ENCODE measurements at regions not wholly inside any gene's neighbourhood (a gene's known extent, or its start where the extent isn't known, plus 50 kb on each side); places are given as distances from the start of the nearest gene placed in this dataset.
"Not testable (repeated sequence)": the region's sequence is repeated elsewhere in the genome, so short reads cannot be mapped to it uniquely, and the experiment has no call there.

DNA sequence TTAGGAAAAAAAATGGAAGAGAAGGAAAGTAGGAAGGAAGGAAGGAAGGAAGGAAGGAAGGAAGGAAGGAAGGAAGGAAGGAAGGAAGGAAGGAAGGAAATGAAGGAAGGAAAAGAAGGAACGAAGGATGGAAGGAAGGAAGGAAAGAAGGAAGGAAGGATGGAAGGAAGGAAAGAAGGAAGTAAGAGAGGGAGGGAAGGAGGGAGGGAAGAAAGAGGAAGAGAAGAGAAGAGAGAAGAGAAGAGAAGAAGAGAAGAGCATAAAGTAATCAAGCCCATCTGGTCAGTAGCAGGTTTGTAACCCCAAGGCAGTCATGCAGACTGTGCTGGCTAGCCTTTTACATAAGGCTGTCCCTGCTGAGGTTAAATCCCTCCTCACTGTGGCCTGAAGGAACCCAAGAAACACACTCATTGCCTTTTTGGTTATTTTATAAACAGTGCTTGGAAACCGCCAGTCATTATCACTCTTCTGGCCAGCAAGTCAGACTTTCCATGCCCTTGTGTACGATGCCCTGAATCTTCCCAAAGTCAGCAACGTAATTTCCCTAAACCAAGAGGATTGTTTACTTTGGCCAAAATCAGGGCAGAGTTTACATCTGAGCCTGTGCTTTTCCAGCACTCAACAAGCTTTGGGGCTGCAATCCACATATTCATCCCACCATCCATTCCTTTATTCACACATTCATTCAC, 409.6 kb upstream of the MAF start:
- no peak for DNase-seq (ENCODE audit: low spot score)

DNA sequence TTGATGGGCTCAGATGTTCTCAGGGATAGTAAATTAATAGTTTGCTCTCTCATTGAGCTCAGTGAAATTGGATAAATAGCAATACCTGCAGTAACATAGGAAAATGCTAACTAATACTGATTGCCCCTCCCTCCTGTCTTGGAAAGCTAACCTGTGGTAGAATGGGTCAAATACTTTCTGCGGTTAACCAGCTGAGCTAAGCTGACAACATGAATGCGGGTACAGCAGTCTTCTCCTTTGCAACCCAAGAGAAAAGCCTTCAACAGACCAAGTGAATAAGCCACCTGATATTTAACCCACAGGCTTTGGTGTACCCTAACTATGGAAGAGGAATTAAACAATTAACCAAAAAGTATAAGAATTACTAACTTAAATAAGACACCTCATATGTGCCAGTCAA, 408.3 kb upstream of the MAF start:
- no peak for DNase-seq (ENCODE audit: low spot score)

DNA sequence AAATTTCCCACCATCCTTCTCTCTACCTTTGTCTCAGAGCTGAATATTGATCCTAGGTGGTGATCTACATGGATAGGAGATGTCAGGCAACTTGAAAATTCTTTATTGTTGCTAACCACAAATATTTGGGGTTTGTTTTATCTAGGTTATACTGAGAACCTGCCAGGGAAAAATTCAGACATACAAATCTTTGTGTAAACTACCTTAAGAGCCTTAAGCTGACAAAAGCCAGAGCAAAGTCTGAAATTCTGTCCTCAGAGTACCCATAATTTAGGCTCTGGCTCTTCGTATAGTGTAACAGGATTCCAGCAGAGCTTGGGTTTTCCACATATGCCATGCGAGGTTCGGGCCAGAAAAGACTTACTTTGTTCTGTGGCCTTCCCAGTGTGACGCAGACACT, 406.7 kb upstream of the MAF start:
- no peak for DNase-seq (ENCODE audit: low spot score)

DNA sequence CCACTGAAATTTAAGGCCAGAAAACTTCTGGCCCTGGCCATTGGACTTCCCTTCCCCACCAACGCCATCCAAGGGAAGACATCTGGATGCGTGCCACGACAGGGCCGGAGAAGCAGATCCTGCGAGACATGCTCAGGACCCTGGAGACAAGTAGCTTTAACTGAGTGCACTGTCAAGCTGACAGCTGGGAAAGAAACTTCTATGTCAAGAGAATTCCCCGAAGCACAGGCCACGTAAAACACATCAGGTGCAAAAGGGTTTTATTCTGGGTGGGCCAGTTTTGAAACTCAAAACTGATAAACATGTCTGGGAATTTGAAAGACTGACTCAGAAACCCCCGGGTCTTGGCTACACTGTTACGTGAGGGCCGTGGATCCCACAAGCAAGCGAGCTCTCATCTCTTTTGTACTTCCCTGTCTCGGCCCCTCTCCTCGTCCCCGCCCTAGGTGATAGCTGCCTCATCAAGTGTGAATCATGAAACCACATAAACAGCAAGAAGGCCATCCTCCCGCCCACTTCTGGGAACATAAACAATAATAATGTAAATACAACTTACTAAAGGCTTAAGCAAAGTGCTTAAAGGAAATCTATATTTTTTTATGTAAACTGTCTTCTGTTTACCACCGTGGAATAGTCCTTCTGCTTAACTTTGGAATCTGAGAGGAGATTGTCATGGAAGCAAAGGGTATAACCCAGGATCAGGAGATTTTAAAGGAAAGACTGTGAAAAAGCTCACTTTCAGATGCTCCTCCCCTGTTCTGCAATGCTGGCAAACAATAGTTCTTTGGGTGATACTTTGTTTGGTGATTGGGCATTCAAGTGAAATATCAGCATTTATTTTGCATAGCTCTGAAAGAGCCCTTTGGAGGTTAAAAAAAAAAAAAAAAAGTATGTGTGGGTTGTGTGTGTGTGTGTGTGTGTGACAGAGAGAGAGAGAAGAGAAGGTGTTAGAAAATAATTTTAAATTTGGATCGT, 406.0 kb upstream of the MAF start:
- DNase-seq (ENCODE audit: low spot score): no peak

DNA sequence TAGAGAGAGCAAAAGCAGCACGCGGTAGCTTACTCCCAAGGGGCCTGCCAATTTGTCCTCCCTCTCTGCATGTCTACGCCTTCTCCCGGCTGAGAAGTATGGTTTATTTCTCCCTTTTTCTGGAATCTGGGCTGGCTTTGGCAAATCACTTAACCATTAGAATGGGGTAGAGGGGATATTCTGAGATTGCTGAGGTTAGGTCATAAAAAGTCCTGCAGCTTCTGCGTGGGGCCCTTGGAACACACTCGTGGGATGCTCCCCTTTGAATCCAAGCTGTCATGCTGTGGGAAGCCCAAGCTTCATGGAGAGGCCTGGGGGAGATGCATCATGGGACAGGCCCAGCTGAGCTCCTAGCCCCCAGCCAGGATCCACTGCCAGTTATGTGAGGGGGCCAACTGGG, 403.6 kb upstream of the MAF start:
- DNase-seq (ENCODE audit: low spot score): no peak

DNA sequence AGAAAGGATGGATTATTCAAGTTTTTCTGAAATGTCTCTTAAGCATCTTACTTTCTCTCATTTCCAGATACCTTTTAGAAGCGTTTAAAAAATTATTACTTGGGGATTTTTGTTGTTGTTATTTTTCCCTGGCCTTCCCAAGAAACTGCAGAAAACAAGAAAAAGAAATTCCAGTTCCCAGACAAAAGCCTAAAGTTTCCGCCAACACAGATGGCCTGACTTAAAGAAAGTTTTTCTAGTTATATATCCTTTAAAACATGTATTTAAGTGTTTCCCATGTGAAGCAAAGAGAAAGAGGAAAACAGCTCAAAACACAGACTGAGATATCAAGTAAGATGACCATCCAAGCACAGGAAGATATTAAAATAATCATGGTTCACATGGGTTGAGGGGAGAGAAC, 401.7 kb upstream of the MAF start:
- DNase-seq (ENCODE audit: low spot score): no peak

DNA sequence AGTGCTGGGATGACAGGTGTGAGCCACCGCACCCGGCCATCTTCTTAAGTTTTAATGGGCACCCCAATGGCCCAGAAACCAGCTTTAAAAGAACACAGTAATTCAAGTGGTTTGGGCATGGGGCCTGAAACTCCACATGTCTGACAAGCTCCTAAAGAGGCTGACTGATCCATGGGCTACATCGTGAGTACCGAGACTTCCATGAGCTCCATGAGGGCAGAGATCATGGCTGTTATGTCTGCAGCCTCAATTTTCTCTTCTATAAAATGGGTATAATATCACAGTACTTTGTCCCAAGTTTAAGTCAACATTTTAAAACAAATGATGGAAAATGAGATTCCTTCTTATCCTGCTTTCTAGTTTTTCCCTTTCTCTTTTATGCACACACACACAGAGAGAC, 397.6 kb upstream of the MAF start:
- no peak for DNase-seq (ENCODE audit: low spot score)

DNA sequence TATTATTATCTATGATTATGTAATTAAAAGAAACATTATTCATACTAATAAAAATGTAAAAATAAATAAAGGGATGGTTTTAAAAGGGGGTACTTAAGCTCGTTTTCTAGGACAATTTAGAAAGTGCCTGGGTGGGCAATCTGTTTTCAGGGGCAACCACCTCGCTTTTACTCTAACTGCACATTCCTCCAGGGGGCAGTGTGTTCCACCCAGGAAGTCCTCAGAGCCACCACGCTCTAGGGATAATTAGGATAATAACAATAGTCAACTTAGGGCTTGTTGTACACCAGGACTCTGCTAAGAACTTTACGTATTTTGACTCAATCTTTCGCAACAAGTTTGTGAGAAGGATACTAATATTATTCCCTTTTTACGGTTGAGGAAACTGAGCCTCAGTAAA, 396.7 kb upstream of the MAF start:
- DNase-seq (ENCODE audit: low spot score): peak; percentile 14

DNA sequence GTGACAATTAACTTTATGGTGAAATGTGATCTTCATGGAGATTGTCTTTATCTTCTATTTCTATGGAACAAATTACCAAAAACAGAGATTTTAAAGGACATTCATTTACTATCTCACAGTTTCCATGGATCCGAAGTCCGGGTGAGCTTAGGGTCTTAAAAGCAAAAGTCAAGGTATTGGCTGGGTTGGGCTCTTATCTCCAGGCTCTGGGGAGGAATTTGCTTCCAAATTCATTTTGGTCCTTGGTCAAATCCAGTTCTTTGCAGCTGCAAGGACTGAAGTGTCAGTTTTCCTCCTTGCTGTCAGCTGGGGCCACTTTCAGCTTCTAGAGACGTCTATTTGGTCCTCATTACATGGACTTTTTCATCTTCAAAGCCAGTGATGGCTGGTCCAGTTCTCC, 395.8 kb upstream of the MAF start:
- DNase-seq (ENCODE audit: low spot score): no peak

DNA sequence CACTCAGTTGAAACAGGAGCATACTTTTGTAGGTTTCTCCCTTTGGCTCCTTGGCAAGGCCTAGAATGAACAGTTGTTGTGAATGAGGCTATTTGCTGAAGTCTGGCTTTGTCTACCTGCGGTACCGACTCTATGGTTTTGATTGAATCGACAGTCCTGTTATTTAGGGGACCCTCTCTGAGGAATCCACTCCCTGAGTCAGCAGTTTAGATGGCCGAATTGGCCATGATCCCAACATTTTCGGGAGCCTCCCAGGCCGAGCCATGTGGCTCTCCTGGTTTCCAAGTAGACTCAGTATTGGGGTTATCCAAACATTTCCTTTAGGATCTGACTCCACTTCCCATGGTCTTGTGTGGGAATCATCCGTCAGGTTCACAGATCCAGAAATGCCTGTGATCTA, 394.8 kb upstream of the MAF start:
- no peak for DNase-seq (ENCODE audit: low spot score)

DNA sequence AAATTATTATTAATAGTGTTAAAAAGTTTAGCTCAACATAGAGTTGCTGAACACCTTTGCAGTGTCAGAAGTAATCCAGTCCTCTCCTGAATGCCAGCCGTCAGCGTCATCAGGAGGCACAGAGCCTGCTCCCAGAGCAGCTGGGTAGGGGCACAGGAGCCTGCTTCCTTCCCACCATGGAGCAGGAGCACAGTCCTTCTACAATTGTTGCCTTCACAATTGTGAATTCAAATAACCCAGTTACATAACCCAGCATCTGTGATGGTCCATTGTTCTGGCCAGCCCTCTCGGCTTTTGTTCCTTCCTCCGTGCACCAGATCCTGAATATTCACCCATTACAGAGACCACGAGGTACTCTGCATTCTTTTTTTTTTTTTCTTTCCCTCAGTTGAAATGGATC, 393.9 kb upstream of the MAF start:
- DNase-seq (ENCODE audit: low spot score): no peak

DNA sequence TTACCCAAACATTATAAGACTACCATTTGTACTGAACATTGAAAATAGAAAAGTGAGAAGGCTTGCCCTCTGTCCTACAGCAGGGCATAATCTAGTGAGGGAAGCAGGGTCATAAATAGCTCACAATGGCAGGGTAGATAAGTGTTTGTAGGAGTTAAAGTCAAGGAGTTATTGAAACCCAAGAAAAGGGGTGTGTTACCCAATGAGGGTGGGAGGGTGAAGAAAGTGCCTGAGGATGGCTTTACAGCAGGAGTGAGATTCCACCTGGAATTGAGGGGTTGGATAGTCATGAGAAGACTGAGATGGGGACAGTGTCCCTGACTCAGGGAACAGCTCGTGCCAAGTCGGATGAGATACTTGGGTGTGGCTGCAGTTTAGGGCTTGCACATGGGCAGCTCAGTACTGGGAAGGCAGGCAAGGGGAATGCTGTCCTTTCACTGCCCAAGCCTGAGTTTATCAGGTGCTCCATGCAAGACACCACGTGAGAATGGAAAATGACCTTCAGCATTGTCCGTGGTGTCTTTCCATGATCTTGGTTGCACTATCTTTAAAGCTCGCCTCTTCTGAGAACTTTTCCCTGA, 393.2 kb upstream of the MAF start:
- DNase-seq (ENCODE audit: low spot score): no peak

DNA sequence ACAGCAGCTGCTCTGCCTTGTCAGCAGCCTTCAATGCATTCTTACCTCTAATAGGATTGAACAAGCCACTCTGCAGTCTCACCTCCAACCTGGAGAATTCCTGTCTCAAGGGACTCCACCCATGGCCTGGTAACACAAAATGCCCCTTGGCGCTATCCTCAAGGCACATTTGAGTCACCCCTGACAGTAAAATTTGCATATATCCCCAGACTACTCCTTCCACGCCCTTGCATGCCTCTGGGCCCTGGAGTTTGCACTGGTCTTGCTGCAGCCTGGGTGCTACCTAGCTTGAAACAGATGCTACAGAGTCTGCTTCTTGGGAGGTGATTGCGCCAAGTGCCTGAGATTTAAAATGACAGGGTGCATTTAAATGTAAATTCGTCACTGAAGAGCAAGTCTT, 391.4 kb upstream of the MAF start:
- no peak for DNase-seq (ENCODE audit: low spot score)

DNA sequence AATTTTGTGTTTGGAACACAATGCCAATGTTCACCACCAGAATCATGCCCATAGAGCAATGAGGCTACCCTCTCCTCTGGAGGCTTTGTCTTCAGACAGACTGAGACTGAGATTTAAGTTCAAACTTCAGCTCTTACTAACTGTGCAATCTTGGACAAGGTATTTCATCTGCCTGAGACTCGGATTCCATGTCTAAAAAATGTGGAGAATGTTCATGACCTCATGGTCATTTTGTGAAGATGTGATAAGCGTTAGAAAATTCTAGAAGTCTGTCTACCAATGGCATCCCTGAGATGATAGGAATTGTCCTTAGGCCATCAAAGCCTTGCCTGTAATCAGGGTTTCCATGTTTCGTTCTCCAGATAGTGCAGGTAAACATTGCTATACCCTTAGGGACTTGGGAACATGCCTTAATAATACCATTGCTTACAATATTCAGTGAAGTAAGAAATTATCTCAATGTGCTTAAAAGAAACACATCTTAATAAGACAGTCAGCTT, 388.2 kb upstream of the MAF start:
- DNase-seq (ENCODE audit: low spot score): no peak

DNA sequence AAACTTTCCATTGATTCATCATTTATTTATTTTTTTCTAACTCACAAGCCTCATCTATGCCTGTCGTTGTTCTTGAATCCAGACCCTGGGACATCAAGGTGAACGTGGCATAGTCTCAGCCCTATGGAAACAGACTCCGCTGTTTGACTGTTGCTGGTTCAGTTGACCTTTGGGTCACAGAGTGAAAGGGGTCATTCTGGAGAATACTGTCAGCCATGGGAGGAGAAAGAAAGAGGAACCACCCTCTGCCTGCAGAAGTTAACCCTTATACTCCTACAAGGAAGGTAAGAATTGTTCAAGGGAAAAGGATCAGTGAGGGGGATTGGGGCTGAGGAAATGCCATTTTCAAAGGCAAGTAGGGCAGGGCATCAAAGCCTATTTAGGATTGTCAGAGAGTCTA, 387.6 kb upstream of the MAF start:
- no peak for DNase-seq (ENCODE audit: low spot score)

DNA sequence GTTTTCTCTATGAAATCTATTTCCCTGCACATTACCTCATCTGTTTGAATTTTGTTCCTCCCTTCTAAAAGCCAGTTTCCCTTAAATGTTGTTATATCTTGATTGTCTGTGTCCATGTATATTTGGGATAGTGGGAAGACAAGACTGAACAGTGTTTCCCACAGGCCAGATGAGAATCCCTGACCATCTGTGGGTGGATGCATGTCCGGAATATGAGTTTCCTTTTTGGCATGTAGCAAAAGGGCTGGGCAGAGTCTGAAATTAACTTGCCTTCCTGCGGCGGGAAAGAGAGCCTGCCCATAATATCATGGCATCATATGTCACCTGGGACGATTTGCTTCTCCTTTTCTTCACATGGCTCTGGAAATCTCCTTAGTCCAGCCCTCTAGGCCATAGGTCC, 385.8 kb upstream of the MAF start:
- DNase-seq (ENCODE audit: low spot score): no peak

DNA sequence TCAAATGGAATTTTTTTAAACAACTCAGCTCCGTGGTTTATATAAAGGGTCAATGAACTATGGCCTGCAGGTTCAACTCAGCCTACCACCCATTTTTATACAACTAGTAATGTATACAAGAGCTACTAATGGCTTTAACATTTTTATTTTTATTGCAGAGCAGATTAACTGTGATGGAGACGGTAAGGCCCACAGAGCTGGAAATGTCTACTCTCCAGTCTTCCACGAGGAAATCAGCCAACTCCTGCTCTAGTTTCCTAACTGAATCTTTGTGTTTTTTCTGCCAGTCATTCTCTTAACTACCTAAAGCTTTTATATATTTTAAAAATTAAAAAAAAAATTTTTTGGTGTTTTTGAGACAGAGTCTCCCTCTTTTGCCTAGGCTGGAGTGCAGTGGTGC, 385.1 kb upstream of the MAF start:
- DNase-seq (ENCODE audit: low spot score): no peak

DNA sequence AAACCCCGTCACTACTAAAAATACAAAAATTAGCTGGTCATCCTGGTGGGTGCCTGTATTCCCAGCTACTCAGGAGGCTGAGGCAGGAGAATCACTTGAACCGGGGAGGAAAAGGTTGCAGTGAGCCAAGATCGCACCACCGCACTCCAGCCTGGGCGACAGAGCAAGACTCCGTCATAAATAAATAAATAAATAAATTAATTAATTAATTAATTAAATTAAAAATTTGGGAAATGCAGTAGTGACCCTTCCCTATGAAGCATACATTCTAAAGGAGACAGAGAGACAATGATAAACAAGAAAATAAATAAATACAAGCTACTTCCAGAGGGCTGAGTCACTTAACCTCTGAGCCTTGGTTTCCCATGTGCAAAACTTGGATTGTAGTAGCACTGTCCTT, 383.6 kb upstream of the MAF start:
- DNase-seq (ENCODE audit: low spot score): not testable (repeated sequence)

DNA sequence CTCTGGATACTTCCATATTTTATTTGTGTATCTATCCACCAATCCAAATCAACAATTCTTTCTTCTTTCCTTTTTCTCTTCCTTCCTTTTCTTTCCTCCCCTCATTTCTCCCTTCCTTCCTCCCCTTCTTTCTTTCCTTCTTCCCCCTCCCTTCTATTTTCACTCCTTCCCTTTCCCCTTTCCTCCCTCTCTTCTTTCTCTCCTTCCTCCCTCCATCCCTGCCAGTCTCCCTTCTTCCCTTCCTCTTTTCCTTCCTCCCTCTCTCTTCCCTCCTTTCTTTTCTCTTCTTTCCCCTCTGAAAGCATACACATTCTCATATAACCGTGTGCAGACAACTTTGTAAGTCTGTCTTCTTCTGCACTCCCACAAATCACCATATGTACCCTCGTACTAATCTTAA, 382.3 kb upstream of the MAF start:
- DNase-seq (ENCODE audit: low spot score): no peak

DNA sequence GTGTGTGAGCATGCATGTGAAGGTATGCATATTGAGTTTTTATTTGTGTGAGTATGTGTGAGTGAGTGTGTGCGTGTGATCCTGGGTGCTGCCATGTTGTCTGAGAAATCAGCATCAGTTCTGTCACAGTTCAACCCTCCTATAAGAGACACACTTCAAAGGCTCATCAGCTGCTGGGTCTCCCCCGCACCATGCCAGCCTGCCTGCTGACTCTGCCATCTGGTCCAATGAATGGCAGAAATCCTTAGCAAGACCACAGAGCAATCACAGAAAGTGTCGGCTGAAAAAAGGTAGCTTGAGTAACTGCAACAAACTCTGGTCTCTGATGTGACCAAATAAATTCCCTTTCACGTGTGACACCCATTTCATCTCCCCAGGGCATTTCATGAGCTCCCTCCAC, 381.8 kb upstream of the MAF start:
- DNase-seq (ENCODE audit: low spot score): no peak

DNA sequence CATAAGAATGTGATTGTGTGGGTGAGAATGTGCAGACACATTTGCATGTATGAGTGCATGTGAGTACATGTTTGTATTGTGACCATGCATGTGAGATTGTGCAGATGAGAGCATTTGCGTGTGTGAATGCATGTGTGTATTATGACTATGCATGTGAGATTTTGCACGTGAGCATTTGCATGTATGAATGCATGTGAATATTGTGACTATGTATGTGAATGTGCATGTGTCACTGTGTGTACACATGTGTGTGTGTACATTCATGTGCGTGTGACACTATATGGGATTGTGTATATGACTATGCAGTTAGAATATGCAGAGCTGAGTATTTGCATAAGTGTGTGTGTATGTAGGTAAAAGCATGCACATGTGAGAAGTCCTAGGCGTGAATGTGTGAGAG, 381.3 kb upstream of the MAF start:
- DNase-seq (ENCODE audit: low spot score): no peak

DNA sequence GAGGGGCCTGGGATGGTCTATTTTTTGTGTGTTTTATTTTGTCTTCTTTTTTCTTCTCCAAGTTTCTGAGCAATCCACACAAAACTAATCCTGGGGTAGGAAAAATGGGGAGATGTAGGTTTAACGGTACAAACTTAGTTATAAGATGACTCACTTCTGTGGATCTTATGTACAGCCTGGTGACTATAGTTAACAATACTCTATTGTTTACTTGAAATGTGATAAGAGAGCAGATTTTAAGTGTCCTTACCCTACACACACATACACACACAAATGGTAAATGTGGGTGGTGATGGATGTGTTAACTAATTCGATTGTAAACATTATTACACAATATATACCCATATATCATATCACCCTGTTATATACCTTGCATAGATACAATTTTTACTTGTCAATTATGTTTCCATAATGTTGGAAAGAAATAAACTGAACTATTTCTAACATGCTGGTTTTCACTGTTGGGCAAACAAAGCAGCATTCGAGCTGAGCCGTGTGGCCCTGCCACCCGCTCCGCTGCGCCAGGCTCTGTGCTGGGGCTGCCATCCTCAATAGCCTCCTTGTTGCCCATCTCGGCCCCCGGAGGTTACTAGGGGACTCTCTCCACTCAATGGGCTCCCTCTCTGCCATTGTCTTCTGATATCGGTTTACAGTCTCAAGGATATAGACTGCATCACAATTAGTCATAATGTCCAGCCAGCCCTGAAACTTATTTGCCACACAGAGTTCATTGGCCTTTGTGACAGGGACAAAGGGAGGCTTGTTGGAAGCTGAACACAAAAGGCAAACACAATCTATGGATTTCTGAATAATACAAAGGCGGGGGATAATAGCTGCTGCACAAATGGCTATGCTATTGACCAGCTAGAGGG, 380.3 kb upstream of the MAF start:
- DNase-seq (ENCODE audit: low spot score): no peak
